H1 (cell line): ENCODE measurements at regions not wholly inside any gene's neighbourhood (a gene's known extent, or its start where the extent isn't known, plus 50 kb on each side); places are given as distances from the start of the nearest gene placed in this dataset.

Experiments used
- CTCF ChIA-PET: fragments of 300-600 bp; sonication (Branson Sonifier 250); formaldehyde crosslinking; loops from one replicate; lab custom pipeline; 2021; ENCODE audit not compliant: partially characterized antibody; lab: Charles Lee
- POLR2A ChIA-PET: fragments of 300-600 bp; sonication (Branson Sonifier 250); formaldehyde crosslinking; loops from one replicate; lab custom pipeline; 2021; ENCODE audit warnings: inconsistent platforms; ENCODE audit not compliant: partially characterized antibody; lab: Charles Lee
- DNase-seq, 2 experiments: peaks; one replicate each; pipeline versions ENCODE4 v3.0.0 to v3.0.0-alpha.2; 2010 to 2022; ENCODE audit warnings: low spot score in 2 of 2, low read depth in 1 of 2, mixed read lengths in 1 of 2
- FAIRE-seq: peaks from 2 replicates; lab custom pipeline; 2011; peaks lifted over from hg19 to GRCh38; lab: Jason Lieb, UNC
- H2AFZ ChIP-seq: 2 replicates; pipeline ENCODE4 v1.8.1; 2012; ENCODE audit warnings: low read length, inconsistent platforms
- H2AK5ac ChIP-seq: 2 replicates; pipeline ENCODE4 v1.6.1; 2013; ENCODE audit warnings: low read depth, low read length
- H2BK120ac ChIP-seq: replicated peaks from 2 replicates; pipeline ENCODE3; 2013; ENCODE audit warnings: low read depth, low read length, inconsistent platforms
- H2BK12ac ChIP-seq: 2 replicates; pipeline ENCODE4 v1.6.1; 2013; ENCODE audit warnings: low read depth, low read length
- H2BK15ac ChIP-seq: 2 replicates; pipeline ENCODE4 v1.6.1; 2013; ENCODE audit warnings: low read length
- H2BK20ac ChIP-seq: 2 replicates; pipeline ENCODE4 v1.6.1; 2013; ENCODE audit warnings: low read length
- H2BK5ac ChIP-seq: 2 replicates; pipeline ENCODE4 v1.6.1; 2013; ENCODE audit warnings: low read depth, low read length
- H3K14ac ChIP-seq: 2 replicates; pipeline ENCODE4 v1.6.1; 2013; ENCODE audit warnings: inconsistent platforms; ENCODE audit not compliant: insufficient read length
- H3K18ac ChIP-seq: 2 replicates; pipeline ENCODE4 v1.6.1; 2013; ENCODE audit warnings: low read length; ENCODE audit errors: extremely low read depth
- H3K23ac ChIP-seq: 2 replicates; pipeline ENCODE4 v1.6.1; 2013; ENCODE audit warnings: inconsistent platforms; ENCODE audit not compliant: insufficient read length
- H3K23me2 ChIP-seq: 2 replicates; pipeline ENCODE4 v1.6.1; 2013; ENCODE audit warnings: low read depth, low read length
- H3K27ac ChIP-seq: 2 replicates; pipeline ENCODE4 v1.6.1; 2011; ENCODE audit warnings: low read depth, low read length, inconsistent platforms
- H3K27me3 ChIP-seq, 4 experiments: replicated peaks in 1 of 4; 1 replicate in 1 of 4; 2 replicates in 3 of 4; pipeline versions ENCODE4 v1.6.1 to v1.8.1; 2011 to 2013; ENCODE audit warnings: low read length in 3 of 4, mild to moderate bottlenecking in 3 of 4, inconsistent platforms in 2 of 4, mixed read lengths in 2 of 4, moderate library complexity in 1 of 4; ENCODE audit not compliant: control insufficient read depth in 3 of 4, insufficient read depth in 3 of 4; ENCODE audit errors: extremely low read depth in 1 of 4
- H3K36me3 ChIP-seq, 4 experiments: 2 replicates each; pipeline versions ENCODE4 v1.6.1 to v1.8.1; 2011 to 2013; ENCODE audit warnings: mild to moderate bottlenecking in 4 of 4, low read length in 3 of 4, moderate library complexity in 2 of 4, control low read depth in 1 of 4, inconsistent platforms in 1 of 4; ENCODE audit not compliant: insufficient read depth in 4 of 4, control insufficient read depth in 2 of 4
- H3K4ac ChIP-seq: replicated peaks from 2 replicates; pipeline ENCODE3; 2013; ENCODE audit warnings: low read length, low read depth, mixed read lengths, inconsistent platforms; ENCODE audit not compliant: insufficient read length
- H3K4me1 ChIP-seq, 4 experiments: replicated peaks in 1 of 4; 1 replicate in 1 of 4; 2 replicates in 3 of 4; pipeline versions ENCODE4 v1.6.1 to v1.8.1; 2011 to 2013; ENCODE audit warnings: low read length in 3 of 4, inconsistent platforms in 2 of 4, mixed read lengths in 1 of 4; ENCODE audit not compliant: insufficient read depth in 4 of 4, control insufficient read depth in 3 of 4
- H3K4me2 ChIP-seq, 2 experiments: 2 replicates each; pipeline versions ENCODE4 v1.6.1 to v1.8.1; 2011 to 2013; ENCODE audit warnings: low read depth in 2 of 2, low read length in 2 of 2, control low read depth in 1 of 2, inconsistent platforms in 1 of 2, mild to moderate bottlenecking in 1 of 2; ENCODE audit not compliant: insufficient read depth in 1 of 2
- H3K4me3 ChIP-seq, 4 experiments: fragments of 200-600, 300-600 bp in 1 of 4; sonication (generic), shearing (Covaris generic), sonication (Bioruptor Twin) in 1 of 4; 2 replicates each; pipeline versions ENCODE4 v1.5.1 to v1.8.1; 2011 to 2016; ENCODE audit warnings: low read length in 4 of 4, low read depth in 3 of 4, control low read depth in 2 of 4, inconsistent platforms in 2 of 4, mild to moderate bottlenecking in 2 of 4, mixed read lengths in 1 of 4, moderate library complexity in 1 of 4; ENCODE audit not compliant: insufficient read depth in 2 of 4; ENCODE audit errors: extremely low read depth in 1 of 4
- H3K56ac ChIP-seq: replicated peaks from 2 replicates; pipeline ENCODE3; 2013; ENCODE audit warnings: low read depth, mild to moderate bottlenecking, mixed read lengths, low read length, inconsistent platforms; ENCODE audit not compliant: insufficient read length
- H3K79me1 ChIP-seq: 2 replicates; pipeline ENCODE4 v1.6.1; 2013; ENCODE audit warnings: low read depth, low read length, control low read depth
- H3K79me2 ChIP-seq, 2 experiments: 2 replicates each; pipeline versions ENCODE4 v1.6.1 to v1.8.1; 2012 to 2013; ENCODE audit warnings: low read length in 2 of 2, mild to moderate bottlenecking in 2 of 2, inconsistent platforms in 1 of 2; ENCODE audit not compliant: insufficient read depth in 2 of 2, control insufficient read depth in 1 of 2
- H3K9ac ChIP-seq, 4 experiments: replicated peaks in 1 of 4; 1 replicate in 1 of 4; 2 replicates in 3 of 4; pipeline versions ENCODE4 v1.6.1 to v1.8.1; 2011 to 2013; ENCODE audit warnings: low read depth in 3 of 4, low read length in 3 of 4, control low read depth in 2 of 4, mild to moderate bottlenecking in 2 of 4, moderate library complexity in 2 of 4, inconsistent platforms in 1 of 4; ENCODE audit errors: extremely low read depth in 1 of 4
- H3K9me3 ChIP-seq, 2 experiments: 2 replicates each; pipeline versions ENCODE4 v1.6.1 to v1.8.1; 2012 to 2013; ENCODE audit warnings: mild to moderate bottlenecking in 2 of 2, moderate library complexity in 2 of 2, control low read depth in 1 of 2, inconsistent platforms in 1 of 2, low read depth in 1 of 2, low read length in 1 of 2, mixed read lengths in 1 of 2; ENCODE audit not compliant: insufficient read depth in 2 of 2
- H4K20me1 ChIP-seq, 2 experiments: replicated peaks in 1 of 2; 2 replicates each; pipeline versions ENCODE3 to v1.8.1; 2011 to 2013; ENCODE audit warnings: inconsistent platforms in 2 of 2, low read length in 2 of 2, mild to moderate bottlenecking in 1 of 2; ENCODE audit not compliant: insufficient read depth in 2 of 2, control insufficient read depth in 1 of 2
- H4K5ac ChIP-seq: 2 replicates; pipeline ENCODE4 v1.6.1; 2013; ENCODE audit warnings: low read length, low read depth, mixed read lengths, inconsistent platforms; ENCODE audit not compliant: insufficient read length
- H4K8ac ChIP-seq: 2 replicates; pipeline ENCODE4 v1.8.0; 2013; ENCODE audit warnings: mild to moderate bottlenecking, moderate library complexity, low read length, inconsistent platforms; ENCODE audit not compliant: insufficient read depth; ENCODE audit errors: extremely low read depth
- H4K91ac ChIP-seq: replicated peaks from 2 replicates; pipeline ENCODE3; 2013; ENCODE audit warnings: low read length, mixed read lengths, inconsistent platforms; ENCODE audit not compliant: insufficient read length
- CREB1 ChIP-seq: IDR thresholded peaks from 2 replicates; pipeline ENCODE4 v1.6.1; 2012; ENCODE audit warnings: inconsistent platforms
- KDM4A ChIP-seq: IDR thresholded peaks from one replicate; pipeline ENCODE4 v1.7.1; 2012; ENCODE audit warnings: low read depth, mild to moderate bottlenecking, moderate library complexity, low read length, inconsistent platforms; ENCODE audit not compliant: severe bottlenecking
- SIRT6 ChIP-seq: IDR thresholded peaks from one replicate; pipeline ENCODE4 v1.7.1; 2012; ENCODE audit warnings: low read length, inconsistent platforms
- WGBS, 2 experiments: shearing (Covaris generic) in 1 of 2; methylation state at CpG; one replicate each; pipeline versions ENCODE4 v1.1.6 to v1.1.7; 2013 to 2015; ENCODE audit warnings: low lambda C conversion rate in 2 of 2, mixed read lengths in 2 of 2, inconsistent platforms in 1 of 2, low coverage in 1 of 2, missing lambda C conversion rate in 1 of 2; ENCODE audit not compliant: insufficient replicate concordance in 2 of 2, insufficient coverage in 1 of 2, insufficient read length in 1 of 2; ENCODE audit errors: extremely low coverage in 1 of 2, missing lambda C conversion rate in 1 of 2; 5-methylcytosine and 5-hydroxymethylcytosine counted together

DNA sequence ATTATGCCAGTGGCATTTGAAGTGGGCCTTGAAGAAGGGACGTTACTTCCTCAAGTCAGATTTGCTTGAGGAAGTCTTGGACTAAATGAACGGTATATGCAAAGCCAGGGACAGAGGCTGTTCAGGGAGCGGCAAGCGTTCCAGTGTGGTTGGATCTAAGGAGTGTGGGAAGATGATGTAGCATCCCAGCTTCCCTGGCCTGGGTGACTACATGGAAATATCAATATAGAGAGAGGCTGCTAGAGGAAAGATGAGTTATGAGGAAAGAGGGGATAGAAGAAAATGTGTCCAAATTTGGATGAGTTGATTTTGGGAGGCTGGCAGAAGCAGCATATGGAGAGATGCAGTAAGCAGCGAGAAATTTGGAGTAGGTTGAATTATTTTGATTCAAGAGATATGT is 432.5 kb upstream of the TENM3 start:
- Histone ChIP-seq H3K4me1 (no peaks in the 10 kb centered on the region), H3K14ac (no peak overlapping the region), H3K79me2 (no peaks in the 10 kb centered on the region), H3K4me2 (no peak overlapping the region), H4K8ac (no peak overlapping the region), H4K5ac (no peak overlapping the region), H3K27ac (no peak overlapping the region), H3K27me3 (no peaks in the 10 kb centered on the region), H3K4ac (no peak overlapping the region), H3K23me2 (no peaks in the 10 kb centered on the region), H4K20me1 (no peaks in the 10 kb centered on the region), H2BK15ac (no peak overlapping the region), H2AK5ac (no peak overlapping the region), H3K79me1 (no peaks in the 10 kb centered on the region), H2AFZ (no peak overlapping the region), H3K36me3 (no peaks in the 10 kb centered on the region), H3K9ac (no peak overlapping the region), H4K91ac (no peak overlapping the region), H3K18ac (no peak overlapping the region), H3K9me3 (no peaks in the 10 kb centered on the region; a peak in 1 of 4 replicates), H2BK20ac (no peak overlapping the region), H3K56ac (no peak overlapping the region), H2BK120ac (no peak overlapping the region), H2BK12ac (no peak overlapping the region), H3K23ac (no peak overlapping the region), H2BK5ac (no peak overlapping the region), H3K4me3 (no peak overlapping the region)
- POLR2A ChIA-PET: no interaction called here
- WGBS, 2 experiments: 90% methylated on average over 5 of the region's 5 CpGs; no CpG with 5 or more reads in 1 of the 2 experiments
- no peak for DNase-seq
- FAIRE-seq: no peak
- CTCF ChIA-PET: interaction anchor here (1.1 kb wide), 1 partner anchor 11 kb away, joined by 3 read pairs; no protein-coding TSS in a partner anchor
- TF ChIP-seq CREB1 (no peak), KDM4A (no peak), SIRT6 (no peak)
